Mesendoderm (in vitro differentiated cells): ENCODE measurements at regions not wholly inside any gene's neighbourhood (a gene's known extent, or its start where the extent isn't known, plus 50 kb on each side); places are given as distances from the start of the nearest gene placed in this dataset.

Experiments used
- DNase-seq: peaks from one replicate; pipeline ENCODE4 v3.0.0; 2013
- H2AK5ac ChIP-seq: 2 replicates; pipeline ENCODE4 v1.6.1; 2013; ENCODE audit warnings: low read length, inconsistent platforms
- H2BK120ac ChIP-seq: 2 replicates; pipeline ENCODE4 v1.6.1; 2013; ENCODE audit warnings: low read depth, mild to moderate bottlenecking, low read length, moderate library complexity, mixed read lengths
- H2BK15ac ChIP-seq: replicated peaks from 2 replicates; pipeline ENCODE4 v1.6.1; 2013; ENCODE audit warnings: low read depth, mild to moderate bottlenecking, moderate library complexity
- H2BK5ac ChIP-seq: 2 replicates; pipeline ENCODE4 v1.6.1; 2013; ENCODE audit warnings: low read length, inconsistent platforms
- H3K18ac ChIP-seq: 2 replicates; pipeline ENCODE4 v1.6.1; 2013; ENCODE audit warnings: mild to moderate bottlenecking, low read length, mixed read lengths
- H3K23ac ChIP-seq: one replicate; pipeline ENCODE4 v1.6.1; 2013; ENCODE audit warnings: low read length
- H3K27ac ChIP-seq: 2 replicates; pipeline ENCODE4 v1.5.1; 2013; ENCODE audit warnings: low read depth, mild to moderate bottlenecking, inconsistent platforms, low read length, moderate library complexity
- H3K27me3 ChIP-seq: 2 replicates; pipeline ENCODE4 v1.6.1; 2013; ENCODE audit warnings: low read length, control low read depth, mild to moderate bottlenecking, inconsistent platforms; ENCODE audit not compliant: insufficient read depth, poor library complexity
- H3K36me3 ChIP-seq: 2 replicates; pipeline ENCODE4 v1.6.1; 2013; ENCODE audit warnings: low read length, inconsistent platforms; ENCODE audit not compliant: control insufficient read depth, insufficient read depth
- H3K4ac ChIP-seq: one replicate; pipeline ENCODE4 v1.6.1; 2013; ENCODE audit warnings: low read depth, mild to moderate bottlenecking, low read length, moderate library complexity
- H3K4me1 ChIP-seq: 2 replicates; pipeline ENCODE4 v1.6.1; 2013; ENCODE audit warnings: low read depth, low read length, inconsistent platforms; ENCODE audit not compliant: control insufficient read depth
- H3K4me2 ChIP-seq: 2 replicates; pipeline ENCODE4 v1.6.1; 2013; ENCODE audit warnings: low read length
- H3K4me3 ChIP-seq: 2 replicates; pipeline ENCODE4 v1.5.1; 2013; ENCODE audit warnings: mild to moderate bottlenecking, low read length
- H3K56ac ChIP-seq: one replicate; pipeline ENCODE4 v1.6.1; 2013; ENCODE audit warnings: low read length
- H3K79me1 ChIP-seq: 2 replicates; pipeline ENCODE4 v1.6.1; 2013; ENCODE audit warnings: low read length, inconsistent platforms
- H3K79me2 ChIP-seq: 2 replicates; pipeline ENCODE4 v1.6.1; 2013; ENCODE audit warnings: mild to moderate bottlenecking, low read length; ENCODE audit not compliant: control insufficient read depth, insufficient read depth
- H3K9ac ChIP-seq: 2 replicates; pipeline ENCODE4 v1.6.1; 2013; ENCODE audit warnings: low read length, inconsistent platforms
- H4K5ac ChIP-seq: one replicate; pipeline ENCODE4 v1.6.1; 2013; ENCODE audit warnings: low read length
- H4K8ac ChIP-seq: one replicate; pipeline ENCODE4 v1.6.1; 2013; ENCODE audit warnings: low read depth, mild to moderate bottlenecking, control low read depth, low read length, moderate library complexity
- WGBS: extraction: QIAGEN DNeasy Blood & Tissue Kit; methylation state at CpG from one replicate; pipeline ENCODE4 v1.1.7; 2013; ENCODE audit warnings: low lambda C conversion rate, missing lambda C conversion rate; ENCODE audit not compliant: insufficient coverage; ENCODE audit errors: extremely low coverage; 5-methylcytosine and 5-hydroxymethylcytosine counted together

DNA sequence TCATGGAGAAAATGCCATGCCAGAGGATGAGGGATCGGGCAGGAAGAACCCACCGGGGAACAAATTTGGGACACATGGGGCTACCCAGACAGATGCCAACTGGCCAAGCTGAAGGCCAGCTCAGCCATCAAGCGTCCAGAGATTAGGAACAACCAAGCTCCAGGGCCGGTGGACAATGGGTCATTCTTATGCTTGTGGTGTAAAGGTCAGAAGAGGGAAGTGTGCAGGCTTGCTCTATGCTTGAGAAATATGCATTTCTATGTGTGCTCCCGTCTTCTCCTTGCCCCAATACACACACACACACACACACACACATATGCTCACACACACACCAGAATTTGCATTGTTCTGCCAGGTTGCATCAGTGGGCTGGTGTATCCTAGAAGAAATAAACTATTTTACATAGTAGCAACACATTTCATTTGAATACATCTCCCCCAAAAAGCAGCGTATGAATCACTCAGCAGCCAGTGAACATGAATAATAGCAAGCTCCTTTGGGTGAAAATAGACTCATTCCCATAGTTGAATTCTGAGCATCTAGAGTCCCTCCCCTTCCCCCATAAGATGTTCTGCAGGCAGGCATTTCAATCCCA lies 201.9 kb upstream of the PPARGC1A start:
- Histone ChIP-seq H3K79me1 (no peaks in the 10 kb centered on the region), H4K5ac (no peak overlapping the region), H3K18ac (no peak overlapping the region)

GRCh38 chr4:24089851-24090534 lies 200.1 kb upstream of the PPARGC1A start:
- Histone ChIP-seq H3K27me3 (no peaks in the 10 kb centered on the region), H3K79me1 (no peaks in the 10 kb centered on the region), H3K4me2 (no peak overlapping the region), H3K56ac (no peak overlapping the region), H4K8ac (no peak overlapping the region), H2BK120ac (no peak overlapping the region), H3K27ac (no peak overlapping the region), H2BK15ac (no peak overlapping the region), H3K79me2 (no peaks in the 10 kb centered on the region), H3K9ac (no peak overlapping the region), H4K5ac (no peak overlapping the region), H3K18ac (no peak overlapping the region), H3K36me3 (no peaks in the 10 kb centered on the region), H3K4me3 (no peak overlapping the region), H2AK5ac (no peak overlapping the region), H2BK5ac (no peak overlapping the region), H3K4ac (no peak overlapping the region), H3K23ac (no peak overlapping the region), H3K4me1 (no peaks in the 10 kb centered on the region)
- no CpG with 5 or more reads among the region's 3 CpGs for whole genome bisulfite sequencing
- no peak for DNase-seq

More for the DNA sequence above, 201.9 kb upstream of the PPARGC1A start:
- Histone ChIP-seq H2BK120ac (no peak overlapping the region), H4K8ac (no peak overlapping the region), H3K4me2 (no peak overlapping the region), H2AK5ac (no peak overlapping the region), H2BK15ac (no peak overlapping the region), H3K27ac (no peak overlapping the region), H3K4ac (no peak overlapping the region), H3K4me1 (no peaks in the 10 kb centered on the region), H3K4me3 (no peak overlapping the region), H3K56ac (no peak overlapping the region), H3K36me3 (no peaks in the 10 kb centered on the region), H3K23ac (no peak overlapping the region), H3K27me3 (no peaks in the 10 kb centered on the region), H3K9ac (no peak overlapping the region), H2BK5ac (no peak overlapping the region), H3K79me2 (no peaks in the 10 kb centered on the region)
- no CpG with 5 or more reads among the region's 6 CpGs for WGBS
- DNase-seq = no peak

- Histone ChIP-seq H3K9ac (no peak overlapping the region), H3K27ac (no peak overlapping the region), H3K56ac (no peak overlapping the region), H3K36me3 (no peaks in the 10 kb centered on the region), H4K8ac (no peak overlapping the region), H2BK120ac (no peak overlapping the region), H3K23ac (no peak overlapping the region), H3K18ac (no peak overlapping the region), H2BK5ac (no peak overlapping the region), H3K79me2 (no peaks in the 10 kb centered on the region), H3K4me1 (no peaks in the 10 kb centered on the region), H3K79me1 (no peaks in the 10 kb centered on the region), H2BK15ac (no peak overlapping the region), H2AK5ac (no peak overlapping the region), H3K4ac (no peak overlapping the region), H3K4me2 (no peak overlapping the region), H3K4me3 (no peak overlapping the region), H3K27me3 (no peaks in the 10 kb centered on the region), H4K5ac (no peak overlapping the region)
- no CpG with 5 or more reads among the region's 2 CpGs for WGBS
- no peak for DNase-seq
Observed at GRCh38 chr4:24080871-24081270, 191.0 kb upstream of the PPARGC1A start.

DNA sequence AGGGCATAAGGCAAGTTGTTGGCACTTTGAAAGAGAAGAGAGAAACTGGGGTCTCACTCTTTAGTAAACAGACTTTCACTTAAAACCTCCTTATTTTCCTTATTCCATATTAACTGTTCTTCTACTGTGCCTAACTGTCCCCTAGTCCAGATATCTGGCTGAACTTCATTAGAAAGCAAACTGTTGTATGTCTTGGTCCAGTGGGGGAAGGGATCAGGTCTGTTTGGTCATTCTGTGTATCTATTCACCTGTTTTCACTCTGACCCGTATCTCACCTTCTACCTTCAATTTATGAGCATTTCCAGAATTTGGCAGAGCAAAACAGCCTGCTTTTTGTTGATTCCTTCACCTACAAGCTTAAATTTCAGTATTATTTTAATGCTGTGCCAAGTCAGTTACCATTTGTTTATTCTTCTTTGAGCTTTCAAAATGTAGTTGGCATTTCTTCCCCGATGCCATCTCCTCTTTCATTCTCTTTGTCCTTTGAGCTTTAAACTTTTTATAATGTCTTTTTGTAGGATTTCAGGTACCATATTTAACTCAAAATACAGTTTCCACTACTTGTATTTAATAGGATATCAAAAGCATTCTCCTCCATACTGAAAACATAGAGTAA lies 188.6 kb upstream of the PPARGC1A start:
- no peak for DNase-seq
- no peak overlapping the region for H2BK15ac ChIP-seq
- no peaks in the 10 kb centered on the region for H3K79me1 ChIP-seq
- no peak overlapping the region for H2BK5ac ChIP-seq
- H3K18ac ChIP-seq = no peak overlapping the region
- no peaks in the 10 kb centered on the region for H3K27me3 ChIP-seq
- H3K27ac ChIP-seq = no peak overlapping the region
- H2AK5ac ChIP-seq = no peak overlapping the region
- no peak overlapping the region for H3K23ac ChIP-seq
- no peak overlapping the region for H3K4ac ChIP-seq
- no CpG with 5 or more reads among the region's 2 CpGs for WGBS
- no peak overlapping the region for H3K4me3 ChIP-seq
- no peaks in the 10 kb centered on the region for H3K4me1 ChIP-seq
- H4K5ac ChIP-seq = no peak overlapping the region
- no peaks in the 10 kb centered on the region for H3K79me2 ChIP-seq
- no peaks in the 10 kb centered on the region for H3K36me3 ChIP-seq
- no peak overlapping the region for H3K56ac ChIP-seq
- no peak overlapping the region for H2BK120ac ChIP-seq
- no peak overlapping the region for H3K4me2 ChIP-seq
- no peak overlapping the region for H4K8ac ChIP-seq
- no peak overlapping the region for H3K9ac ChIP-seq

DNA sequence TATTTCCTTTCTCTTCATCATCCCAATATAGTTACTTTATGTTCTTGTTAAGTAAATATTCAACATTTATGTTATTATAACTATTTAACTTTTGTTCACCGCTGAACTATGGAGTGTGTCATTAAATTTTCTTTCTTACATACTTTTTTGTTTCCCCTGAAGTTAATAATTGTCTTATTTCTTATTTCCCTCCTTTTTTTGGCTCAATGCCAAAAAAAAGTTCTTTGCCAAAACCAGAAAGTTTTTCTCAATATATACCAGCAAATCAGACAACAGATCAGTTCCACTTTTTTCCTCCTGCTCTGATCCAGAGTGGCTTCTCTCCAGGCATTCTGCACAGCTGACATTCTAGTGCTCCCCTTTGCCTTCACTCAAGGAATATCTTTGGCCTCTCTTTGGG lies 187.0 kb upstream of the PPARGC1A start:
- H3K9ac ChIP-seq = no peak overlapping the region
- no peaks in the 10 kb centered on the region for H3K27me3 ChIP-seq
- DNase-seq = no peak
- H3K79me1 ChIP-seq = no peaks in the 10 kb centered on the region
- H2BK5ac ChIP-seq = no peak overlapping the region
- no peak overlapping the region for H4K8ac ChIP-seq
- no peaks in the 10 kb centered on the region for H3K4me1 ChIP-seq
- H2AK5ac ChIP-seq = no peak overlapping the region
- H4K5ac ChIP-seq = no peak overlapping the region
- H2BK120ac ChIP-seq = no peak overlapping the region
- H3K4ac ChIP-seq = no peak overlapping the region
- no peak overlapping the region for H3K23ac ChIP-seq
- H2BK15ac ChIP-seq = no peak overlapping the region
- H3K18ac ChIP-seq = no peak overlapping the region
- WGBS = no CpG with 5 or more reads among the region's 1 CpG
- no peak overlapping the region for H3K4me3 ChIP-seq
- H3K79me2 ChIP-seq = no peaks in the 10 kb centered on the region
- H3K4me2 ChIP-seq = no peak overlapping the region
- H3K36me3 ChIP-seq = no peaks in the 10 kb centered on the region
- H3K27ac ChIP-seq = no peak overlapping the region
- no peak overlapping the region for H3K56ac ChIP-seq
